D721Med (cell line): ENCODE measurements at regions not wholly inside any gene's neighbourhood (a gene's known extent, or its start where the extent isn't known, plus 50 kb on each side); places are given as distances from the start of the nearest gene placed in this dataset.

Experiments
- DNase-seq: peaks from one replicate; pipeline ENCODE4 v3.0.0; 2011; ENCODE audit warnings: low spot score; ENCODE audit not compliant: insufficient read length
- FAIRE-seq: peaks from 2 replicates; lab custom pipeline; 2011; peaks lifted over from hg19 to GRCh38; lab: Jason Lieb, UNC
- TF ChIP-seq, protein P1 (sequence below): IDR thresholded peaks from 2 replicates; pipeline ENCODE4 v1.5.1; 2012; ENCODE audit warnings: mild to moderate bottlenecking, control low read depth; ENCODE audit not compliant: insufficient read depth; ENCODE audit errors: missing control alignments

DNA sequence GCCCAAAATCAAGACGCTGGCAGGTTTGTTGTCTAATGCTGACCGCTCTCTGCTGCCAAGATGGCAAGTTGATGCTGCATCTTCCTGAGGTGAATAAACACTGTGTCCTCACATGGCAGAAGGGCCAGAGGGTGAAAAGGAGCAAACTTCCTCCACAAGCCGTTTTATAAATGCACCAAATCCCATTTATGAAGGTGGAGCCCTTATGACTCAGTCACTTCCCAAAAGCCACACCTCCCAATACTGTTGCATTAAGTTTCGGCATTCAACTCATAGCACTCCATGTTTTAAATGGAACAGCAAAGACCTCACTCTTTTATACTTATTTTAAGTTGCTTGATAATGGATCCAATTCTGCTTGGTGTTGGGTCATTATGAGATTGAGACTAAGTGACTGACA lies 316.6 kb downstream of the RFPL4B start:
- FAIRE-seq (no peak), DNase-seq (no peak)
- TF ChIP-seq, protein P1, sequence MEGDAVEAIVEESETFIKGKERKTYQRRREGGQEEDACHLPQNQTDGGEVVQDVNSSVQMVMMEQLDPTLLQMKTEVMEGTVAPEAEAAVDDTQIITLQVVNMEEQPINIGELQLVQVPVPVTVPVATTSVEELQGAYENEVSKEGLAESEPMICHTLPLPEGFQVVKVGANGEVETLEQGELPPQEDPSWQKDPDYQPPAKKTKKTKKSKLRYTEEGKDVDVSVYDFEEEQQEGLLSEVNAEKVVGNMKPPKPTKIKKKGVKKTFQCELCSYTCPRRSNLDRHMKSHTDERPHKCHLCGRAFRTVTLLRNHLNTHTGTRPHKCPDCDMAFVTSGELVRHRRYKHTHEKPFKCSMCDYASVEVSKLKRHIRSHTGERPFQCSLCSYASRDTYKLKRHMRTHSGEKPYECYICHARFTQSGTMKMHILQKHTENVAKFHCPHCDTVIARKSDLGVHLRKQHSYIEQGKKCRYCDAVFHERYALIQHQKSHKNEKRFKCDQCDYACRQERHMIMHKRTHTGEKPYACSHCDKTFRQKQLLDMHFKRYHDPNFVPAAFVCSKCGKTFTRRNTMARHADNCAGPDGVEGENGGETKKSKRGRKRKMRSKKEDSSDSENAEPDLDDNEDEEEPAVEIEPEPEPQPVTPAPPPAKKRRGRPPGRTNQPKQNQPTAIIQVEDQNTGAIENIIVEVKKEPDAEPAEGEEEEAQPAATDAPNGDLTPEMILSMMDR = no peak

DNA sequence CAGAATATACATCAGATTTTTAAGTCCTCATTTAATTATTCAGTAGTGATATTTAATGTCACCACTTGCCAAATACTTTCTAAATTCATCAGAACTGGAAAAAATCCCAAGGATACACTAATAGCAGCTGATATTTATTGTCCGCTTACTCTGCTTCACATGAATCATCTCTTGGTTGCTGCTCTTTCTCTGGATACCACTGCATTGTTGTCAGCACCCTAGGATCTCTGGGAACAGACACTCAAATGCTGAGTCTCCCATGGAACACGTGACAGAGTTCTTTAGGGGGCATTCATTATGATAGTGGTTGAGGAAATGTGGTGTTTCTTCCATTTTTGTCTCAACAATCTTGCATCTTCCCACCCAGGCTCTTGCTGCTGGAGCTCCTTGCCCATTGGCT lies 318.0 kb downstream of the RFPL4B start:
- TF ChIP-seq, protein P1 = no peak
- no peak for DNase-seq
- FAIRE-seq = no peak

DNA sequence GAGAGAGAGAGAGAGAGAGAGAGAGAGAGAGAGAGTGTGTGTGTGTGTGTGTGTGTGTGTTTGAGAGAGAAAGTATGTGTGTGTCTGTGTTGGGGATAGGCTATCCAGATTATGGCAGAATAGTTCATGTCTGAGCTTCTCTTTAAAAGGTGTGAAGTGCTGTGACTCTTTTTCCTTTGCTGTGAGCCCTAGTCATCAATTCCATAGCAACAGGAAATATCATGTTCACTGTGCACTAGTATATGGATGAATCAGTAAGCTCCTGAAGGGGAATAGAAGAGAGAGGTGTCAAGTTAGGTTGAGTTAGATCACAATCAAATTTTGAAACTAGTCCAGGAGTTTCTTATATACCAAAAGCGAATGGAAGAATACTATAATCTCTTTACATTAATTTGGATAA lies 318.7 kb downstream of the RFPL4B start:
- no peak for FAIRE-seq
- TF ChIP-seq, protein P1 = no peak
- no peak for DNase-seq

DNA sequence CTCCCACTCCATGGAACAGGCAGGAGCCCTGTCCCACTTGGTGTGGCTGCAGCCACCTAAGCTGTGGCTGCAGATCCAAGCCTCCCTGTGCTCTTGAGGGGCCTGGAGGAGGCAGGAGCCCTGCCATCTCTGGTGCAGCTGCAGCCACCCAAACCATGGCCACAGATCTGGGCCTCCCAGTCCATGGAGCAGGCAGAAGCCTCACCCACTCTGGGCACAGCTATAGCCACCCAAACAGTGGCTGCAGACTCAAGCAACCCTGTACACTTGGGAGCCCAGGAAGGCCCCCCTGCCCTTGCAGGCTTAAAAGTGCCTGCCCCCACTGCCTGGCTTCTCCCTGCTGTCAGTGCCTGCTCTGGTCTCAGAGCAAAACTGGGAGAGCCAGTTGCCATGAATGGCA lies 320.3 kb downstream of the RFPL4B start:
- FAIRE-seq = no peak
- TF ChIP-seq, protein P1 = no peak
- DNase-seq = no peak

DNA sequence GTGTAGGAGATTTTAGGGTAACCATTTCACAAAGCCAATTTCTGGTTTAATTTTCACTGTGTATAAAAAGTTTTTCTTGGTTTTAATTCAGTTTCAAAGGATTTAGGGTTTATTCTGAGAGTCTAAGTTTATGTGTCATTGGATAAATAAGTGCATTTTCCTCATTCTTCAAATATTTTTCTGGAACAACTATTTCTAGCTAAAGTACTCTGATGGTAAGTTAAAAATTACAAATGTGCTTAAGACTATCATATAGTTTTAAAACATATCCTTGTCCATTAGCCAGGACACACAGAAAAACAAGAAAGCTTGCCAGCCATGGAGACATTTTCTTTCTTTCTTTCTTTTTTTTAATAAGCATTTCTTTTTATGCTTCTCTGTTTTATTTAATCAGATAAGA lies 333.0 kb downstream of the RFPL4B start:
- TF ChIP-seq, protein P1 = no peak
- no peak for FAIRE-seq
- no peak for DNase-seq

DNA sequence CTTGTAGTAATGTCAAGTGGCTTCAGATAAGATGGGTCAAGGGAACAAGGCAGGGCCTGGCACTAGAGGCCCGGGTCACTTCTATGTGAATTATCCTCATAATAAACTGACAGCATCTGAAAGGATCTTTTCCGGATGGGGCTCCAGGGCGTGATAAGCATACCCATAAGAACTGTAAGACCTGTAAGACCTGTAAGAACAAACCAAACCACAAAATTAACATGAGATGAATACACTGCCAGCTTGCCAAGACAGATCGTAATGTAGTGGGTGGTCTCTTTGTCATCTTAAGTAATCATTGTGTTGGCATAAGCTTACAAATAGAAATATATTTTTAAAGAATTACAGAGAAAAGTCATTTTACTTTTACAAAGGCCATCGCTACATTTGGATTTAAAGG lies 334.9 kb downstream of the RFPL4B start:
- FAIRE-seq (no peak), DNase-seq (no peak)
- TF ChIP-seq, protein P1 = no peak

DNA sequence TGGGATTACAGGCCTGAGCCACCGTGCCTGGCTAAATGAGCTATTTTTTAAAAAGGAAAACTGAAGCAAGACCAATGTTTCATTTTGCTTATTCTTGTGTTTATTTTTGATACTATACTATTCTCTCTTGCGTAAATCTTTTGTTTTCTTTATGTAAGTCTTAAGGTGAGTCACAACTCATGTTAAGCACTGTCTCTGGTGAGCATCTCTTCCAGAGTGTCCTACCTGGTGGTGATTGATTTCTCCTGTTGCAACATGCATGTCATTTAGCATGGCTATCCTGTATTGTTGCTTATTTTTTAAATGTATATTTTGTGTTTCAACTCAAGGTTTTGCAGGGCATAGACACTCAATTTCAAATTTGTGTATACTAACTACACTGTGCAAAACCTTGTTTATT lies 336.0 kb downstream of the RFPL4B start:
- TF ChIP-seq, protein P1 = no peak
- DNase-seq (no peak), FAIRE-seq (no peak)
